ENCODE measurements at regions not wholly inside any gene's neighbourhood (a gene's known extent, or its start where the extent isn't known, plus 50 kb on each side); places are given as distances from the start of the nearest gene placed in this dataset.

- TF ChIP-seq, protein P1, sequence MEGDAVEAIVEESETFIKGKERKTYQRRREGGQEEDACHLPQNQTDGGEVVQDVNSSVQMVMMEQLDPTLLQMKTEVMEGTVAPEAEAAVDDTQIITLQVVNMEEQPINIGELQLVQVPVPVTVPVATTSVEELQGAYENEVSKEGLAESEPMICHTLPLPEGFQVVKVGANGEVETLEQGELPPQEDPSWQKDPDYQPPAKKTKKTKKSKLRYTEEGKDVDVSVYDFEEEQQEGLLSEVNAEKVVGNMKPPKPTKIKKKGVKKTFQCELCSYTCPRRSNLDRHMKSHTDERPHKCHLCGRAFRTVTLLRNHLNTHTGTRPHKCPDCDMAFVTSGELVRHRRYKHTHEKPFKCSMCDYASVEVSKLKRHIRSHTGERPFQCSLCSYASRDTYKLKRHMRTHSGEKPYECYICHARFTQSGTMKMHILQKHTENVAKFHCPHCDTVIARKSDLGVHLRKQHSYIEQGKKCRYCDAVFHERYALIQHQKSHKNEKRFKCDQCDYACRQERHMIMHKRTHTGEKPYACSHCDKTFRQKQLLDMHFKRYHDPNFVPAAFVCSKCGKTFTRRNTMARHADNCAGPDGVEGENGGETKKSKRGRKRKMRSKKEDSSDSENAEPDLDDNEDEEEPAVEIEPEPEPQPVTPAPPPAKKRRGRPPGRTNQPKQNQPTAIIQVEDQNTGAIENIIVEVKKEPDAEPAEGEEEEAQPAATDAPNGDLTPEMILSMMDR (IDR thresholded peaks at IDR 0.05): no peak
- no peak for TF ChIP-seq POLR2A (IDR thresholded peaks at IDR 0.05)
Observed at GRCh38 chr9:115531410-115532125, 413.6 kb upstream of the TNC start.

Data from tibial nerve (tissue), 3 donors.